HUES48 (cell line): ENCODE measurements at regions not wholly inside any gene's neighbourhood (a gene's known extent, or its start where the extent isn't known, plus 50 kb on each side); places are given as distances from the start of the nearest gene placed in this dataset.

Experiments used
- H3K27ac ChIP-seq: one replicate; pipeline ENCODE4 v1.7.0; 2013; ENCODE audit warnings: low read depth, low read length, inconsistent platforms
- H3K27me3 ChIP-seq: 2 replicates; pipeline ENCODE4 v1.6.1; 2013; ENCODE audit warnings: mild to moderate bottlenecking, low read length; ENCODE audit not compliant: control insufficient read depth, insufficient read depth
- H3K36me3 ChIP-seq: 2 replicates; pipeline ENCODE4 v1.6.1; 2013; ENCODE audit warnings: low read length; ENCODE audit not compliant: control insufficient read depth, insufficient read depth
- H3K4me1 ChIP-seq: 2 replicates; pipeline ENCODE4 v1.6.1; 2013; ENCODE audit warnings: mild to moderate bottlenecking, low read length; ENCODE audit not compliant: control insufficient read depth, insufficient read depth
- H3K4me3 ChIP-seq: 2 replicates; pipeline ENCODE4 v1.5.1; 2013; ENCODE audit warnings: mild to moderate bottlenecking, low read depth, low read length
- H3K9ac ChIP-seq: 2 replicates; pipeline ENCODE4 v1.6.1; 2013; ENCODE audit warnings: mild to moderate bottlenecking, low read depth, low read length, moderate library complexity
- H3K9me3 ChIP-seq: 2 replicates; pipeline ENCODE4 v1.6.1; 2013; ENCODE audit warnings: low read length; ENCODE audit not compliant: control insufficient read depth, insufficient read depth

DNA sequence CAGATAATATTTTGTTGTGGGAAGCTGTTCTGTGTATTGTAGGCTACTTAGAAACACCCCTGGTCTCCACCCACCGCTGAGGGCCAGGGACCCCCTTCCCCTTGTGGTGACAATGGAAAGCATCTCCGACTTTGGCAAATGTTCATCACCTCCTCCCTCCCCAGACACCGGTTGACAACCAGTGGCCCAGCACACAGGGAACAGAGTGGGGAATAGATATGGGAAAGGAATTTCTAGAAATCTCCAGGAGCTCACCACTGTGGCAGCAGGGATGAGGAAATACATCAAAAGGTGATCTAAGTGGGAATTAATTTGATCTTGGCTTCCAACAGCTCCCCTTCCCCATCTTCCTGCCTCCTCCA, 257.3 kb upstream of the FOXQ1 start:
- Histone ChIP-seq H3K9me3 (no peaks in the 10 kb centered on the region), H3K27ac (no peak overlapping the region), H3K4me1 (no peaks in the 10 kb centered on the region; the same call in 1 of the 2 replicates), H3K27me3 (no peaks in the 10 kb centered on the region), H3K4me3 (no peak overlapping the region), H3K36me3 (no peaks in the 10 kb centered on the region), H3K9ac (no peak overlapping the region)

DNA sequence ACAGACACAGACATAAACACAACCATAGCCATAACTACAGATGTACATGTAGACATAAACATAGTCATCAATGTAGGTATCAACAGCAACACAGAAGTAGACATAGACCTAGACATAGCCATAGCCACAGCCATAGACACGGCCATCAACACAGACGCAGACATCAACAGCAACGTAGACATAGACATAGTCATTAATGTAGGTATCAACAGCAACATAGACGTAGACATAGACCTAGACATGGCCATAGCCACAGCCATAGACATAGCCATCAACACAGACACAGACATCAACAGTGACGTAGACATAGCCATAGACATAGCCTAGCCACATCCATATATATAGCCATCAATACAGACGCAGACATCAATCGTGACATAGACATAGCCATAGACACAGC, 258.3 kb upstream of the FOXQ1 start:
- no peaks in the 10 kb centered on the region for H3K27me3 ChIP-seq
- H3K4me3 ChIP-seq = no peak overlapping the region
- H3K27ac ChIP-seq = no peak overlapping the region
- no peaks in the 10 kb centered on the region; the same call in 1 of the 2 replicates for H3K4me1 ChIP-seq
- no peak overlapping the region for H3K9ac ChIP-seq
- no peaks in the 10 kb centered on the region for H3K36me3 ChIP-seq
- H3K9me3 ChIP-seq = no peaks in the 10 kb centered on the region

DNA sequence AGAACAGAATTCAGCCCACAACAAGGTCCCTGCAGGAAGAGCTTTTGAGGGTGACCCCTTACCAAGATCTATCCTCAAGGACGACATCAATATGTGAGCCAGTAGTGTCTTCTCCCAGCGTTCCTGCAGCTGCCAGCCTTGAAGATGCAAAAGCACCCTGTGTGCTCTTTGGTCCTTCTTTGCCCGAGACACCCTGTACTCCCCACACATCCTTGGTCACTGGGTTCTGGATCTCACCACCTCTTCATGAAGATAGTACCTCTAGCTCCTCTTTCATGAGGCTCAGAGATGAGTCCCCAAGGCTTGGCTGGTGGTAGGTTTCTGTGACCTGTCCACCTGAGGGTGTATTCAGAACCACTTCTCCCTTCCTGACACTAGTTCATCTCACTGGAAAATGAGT, 259.6 kb upstream of the FOXQ1 start:
- Histone ChIP-seq H3K9ac (no peak overlapping the region), H3K27me3 (no peaks in the 10 kb centered on the region), H3K4me3 (no peak overlapping the region), H3K27ac (no peak overlapping the region), H3K9me3 (no peaks in the 10 kb centered on the region), H3K4me1 (no peaks in the 10 kb centered on the region; the same call in 1 of the 2 replicates), H3K36me3 (no peaks in the 10 kb centered on the region)

- Histone ChIP-seq H3K27me3 (no peaks in the 10 kb centered on the region), H3K4me1 (no peaks in the 10 kb centered on the region), H3K9me3 (no peaks in the 10 kb centered on the region), H3K27ac (no peak overlapping the region), H3K36me3 (no peaks in the 10 kb centered on the region), H3K4me3 (no peak overlapping the region), H3K9ac (no peak overlapping the region)
These were observed 262.0 kb upstream of the FOXQ1 start for GRCh38 chr6:1049900-1050299.

DNA sequence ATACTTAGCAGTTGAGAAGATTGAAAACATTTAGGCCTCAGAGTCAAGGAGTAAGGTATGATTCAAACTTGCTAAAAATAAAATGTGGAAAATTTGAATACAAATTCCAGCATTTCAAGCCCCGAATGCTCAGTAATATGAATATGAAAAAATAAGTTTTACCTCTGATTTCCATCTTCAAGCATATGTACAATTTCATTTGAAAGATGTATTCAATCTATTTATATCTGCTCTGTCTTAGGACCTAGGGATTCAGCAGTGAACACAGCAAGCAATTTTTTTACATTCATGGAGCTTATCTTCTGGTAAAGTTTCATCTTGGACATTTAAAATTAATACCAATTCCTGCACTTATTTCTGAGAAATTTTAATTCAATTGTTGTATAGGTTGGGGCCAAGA, 262.7 kb upstream of the FOXQ1 start:
- H3K9ac ChIP-seq = no peak overlapping the region
- no peaks in the 10 kb centered on the region for H3K36me3 ChIP-seq
- no peaks in the 10 kb centered on the region for H3K9me3 ChIP-seq
- H3K27ac ChIP-seq = no peak overlapping the region
- H3K27me3 ChIP-seq = no peaks in the 10 kb centered on the region
- H3K4me3 ChIP-seq = no peak overlapping the region
- no peaks in the 10 kb centered on the region for H3K4me1 ChIP-seq

DNA sequence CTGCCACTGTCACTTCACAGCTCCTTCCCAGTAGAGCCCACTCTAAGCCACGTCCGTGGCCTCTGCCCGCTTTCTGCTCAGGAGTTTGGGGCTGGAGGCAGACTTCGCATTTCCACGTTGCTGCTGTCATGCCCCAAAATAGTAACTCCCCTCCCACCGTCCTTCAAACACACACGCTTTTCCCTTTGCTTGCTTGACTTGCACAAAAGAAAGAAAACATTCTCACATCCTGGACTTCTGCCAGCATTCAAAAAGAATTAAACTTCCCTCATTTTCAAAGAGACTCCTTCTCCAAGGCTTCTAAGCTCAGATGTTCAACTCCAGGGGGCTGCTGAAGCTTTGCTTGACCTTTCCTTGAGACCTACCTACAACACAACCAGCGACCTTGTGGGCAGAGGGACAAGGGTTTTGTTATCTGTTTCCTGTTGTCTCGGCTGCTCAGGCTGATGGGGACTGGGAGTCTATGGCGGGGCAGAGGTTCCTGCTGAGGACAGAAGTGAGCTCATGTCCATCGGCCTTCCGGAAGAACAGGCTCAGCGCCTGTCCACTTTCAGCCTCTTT, 263.8 kb upstream of the FOXQ1 start:
- Histone ChIP-seq H3K9me3 (no peaks in the 10 kb centered on the region), H3K9ac (no peak overlapping the region), H3K4me3 (no peak overlapping the region), H3K27ac (no peak overlapping the region), H3K27me3 (no peaks in the 10 kb centered on the region), H3K4me1 (no peaks in the 10 kb centered on the region), H3K36me3 (no peaks in the 10 kb centered on the region)

- Histone ChIP-seq H3K9me3 (no peaks in the 10 kb centered on the region), H3K4me3 (no peak overlapping the region), H3K27me3 (no peaks in the 10 kb centered on the region), H3K27ac (no peak overlapping the region), H3K9ac (no peak overlapping the region), H3K36me3 (no peaks in the 10 kb centered on the region), H3K4me1 (no peaks in the 10 kb centered on the region)
These were observed 266.7 kb upstream of the FOXQ1 start for GRCh38 chr6:1045239-1045638.

DNA sequence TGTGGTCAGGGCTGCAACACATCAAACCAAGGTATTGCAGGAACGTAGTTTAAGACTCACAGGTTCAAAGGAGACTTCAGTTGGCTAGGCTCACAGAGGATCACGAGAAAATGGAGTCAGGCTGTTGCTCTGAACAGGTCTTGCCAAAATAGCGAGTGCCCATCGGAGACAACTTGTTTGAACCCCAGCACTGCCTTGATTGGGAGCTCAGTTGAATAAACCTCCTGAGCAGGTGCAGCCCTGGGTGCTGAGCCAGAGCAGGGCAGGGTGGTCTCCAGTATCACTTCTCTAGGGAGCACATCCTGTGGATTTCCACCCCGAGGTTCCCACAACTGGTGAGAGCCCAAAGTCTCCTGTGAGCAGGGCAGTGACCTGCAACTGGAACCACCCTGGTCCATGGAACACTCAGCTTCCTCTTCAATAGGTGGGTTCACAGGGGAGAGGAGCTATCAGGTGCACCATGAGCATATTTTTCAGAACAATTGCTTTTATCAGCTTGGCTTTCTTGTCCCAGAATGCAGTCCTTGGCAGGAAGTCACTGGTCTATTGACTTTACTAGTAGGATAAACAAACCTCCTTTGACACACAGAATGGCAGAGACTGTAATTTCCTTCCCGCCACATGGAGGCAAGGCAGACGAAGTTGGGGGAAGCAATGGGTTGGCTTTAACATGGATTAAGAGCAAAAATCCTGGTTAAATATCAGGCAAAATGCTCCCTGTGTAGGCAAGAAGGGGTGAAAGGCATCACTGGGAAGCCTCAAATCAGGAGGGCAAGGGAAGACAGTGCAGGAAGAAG, 267.7 kb upstream of the FOXQ1 start:
- Histone ChIP-seq H3K36me3 (no peaks in the 10 kb centered on the region), H3K4me3 (no peak overlapping the region), H3K4me1 (no peaks in the 10 kb centered on the region), H3K27ac (no peak overlapping the region), H3K9ac (no peak overlapping the region), H3K27me3 (no peaks in the 10 kb centered on the region), H3K9me3 (no peaks in the 10 kb centered on the region)

DNA sequence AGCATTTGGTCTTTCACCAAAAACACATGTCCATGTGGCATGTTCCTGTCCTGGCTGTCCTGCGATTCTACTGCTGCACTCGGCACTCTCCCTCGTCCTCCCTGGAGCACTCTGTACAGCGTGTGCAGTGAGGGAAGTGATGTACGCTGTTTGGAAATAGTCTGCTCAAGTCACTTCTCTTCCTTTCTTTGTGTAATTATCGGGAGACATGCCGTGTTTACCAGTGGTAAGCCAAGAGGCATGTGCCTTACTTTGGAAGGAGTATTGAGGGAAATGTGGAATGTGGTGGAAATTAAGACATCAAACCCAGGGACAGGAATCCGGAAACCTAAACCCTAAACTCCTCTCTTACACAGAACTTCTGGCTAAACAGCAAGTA, 268.5 kb upstream of the FOXQ1 start:
- Histone ChIP-seq H3K27me3 (no peaks in the 10 kb centered on the region), H3K4me3 (no peak overlapping the region), H3K9ac (no peak overlapping the region), H3K36me3 (no peaks in the 10 kb centered on the region), H3K27ac (no peak overlapping the region), H3K4me1 (no peaks in the 10 kb centered on the region), H3K9me3 (no peaks in the 10 kb centered on the region)

DNA sequence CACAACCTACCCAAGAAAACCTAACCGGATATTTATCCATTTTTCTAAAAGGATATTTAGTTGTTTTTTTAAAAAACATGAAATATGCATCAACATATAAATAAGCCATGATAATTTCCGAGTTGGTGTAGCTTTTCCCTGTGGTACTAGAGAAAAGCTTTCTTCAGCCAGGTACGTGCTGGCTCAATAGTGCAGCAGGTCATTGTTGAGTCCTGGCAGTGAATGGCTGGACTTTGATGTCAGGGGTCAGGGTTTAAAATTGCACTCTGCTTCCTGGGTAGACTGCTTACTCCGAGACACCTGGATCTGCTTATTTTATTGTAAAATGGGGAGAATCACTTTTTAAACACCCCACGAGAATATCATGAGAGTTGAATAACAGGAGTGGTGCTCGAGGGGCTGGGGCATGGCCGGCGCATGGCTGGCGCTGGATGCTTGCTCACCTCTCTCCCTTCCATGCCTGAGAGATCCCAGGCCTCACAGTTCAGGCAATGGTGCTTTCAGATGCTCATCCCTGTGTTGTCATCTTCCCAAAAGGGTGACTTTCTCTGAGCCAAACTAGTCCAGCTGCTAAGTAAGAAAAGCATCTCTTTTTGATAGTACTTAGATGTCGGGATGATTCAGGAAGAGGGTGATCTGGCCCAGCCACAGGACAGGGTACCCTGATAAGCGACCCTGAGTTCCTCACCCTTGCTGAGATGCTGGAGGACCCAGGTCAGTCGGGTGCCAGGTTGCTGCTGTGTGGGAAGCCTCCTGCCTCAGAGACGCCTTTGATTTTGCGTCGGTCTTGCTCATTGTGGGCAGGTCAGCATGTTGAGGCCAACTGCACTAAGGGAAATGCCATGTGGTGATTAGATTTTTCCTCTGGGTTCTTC, 269.1 kb upstream of the FOXQ1 start:
- H3K27me3 ChIP-seq = no peaks in the 10 kb centered on the region

GRCh38 chr6:1040393-1040792, 271.5 kb upstream of the FOXQ1 start:
- Histone ChIP-seq H3K4me3 (no peak overlapping the region), H3K36me3 (no peaks in the 10 kb centered on the region), H3K4me1 (no peaks in the 10 kb centered on the region), H3K27ac (no peak overlapping the region), H3K9me3 (no peaks in the 10 kb centered on the region), H3K27me3 (no peaks in the 10 kb centered on the region), H3K9ac (no peak overlapping the region)

More for the DNA sequence above, 269.1 kb upstream of the FOXQ1 start:
- H3K4me3 ChIP-seq = no peak overlapping the region
- no peaks in the 10 kb centered on the region for H3K4me1 ChIP-seq
- no peak overlapping the region for H3K27ac ChIP-seq
- H3K9ac ChIP-seq = no peak overlapping the region
- H3K9me3 ChIP-seq = no peaks in the 10 kb centered on the region
- no peaks in the 10 kb centered on the region for H3K36me3 ChIP-seq
